ENCODE measurements at regions not wholly inside any gene's neighbourhood (a gene's known extent, or its start where the extent isn't known, plus 50 kb on each side); places are given as distances from the start of the nearest gene placed in this dataset.

DNA sequence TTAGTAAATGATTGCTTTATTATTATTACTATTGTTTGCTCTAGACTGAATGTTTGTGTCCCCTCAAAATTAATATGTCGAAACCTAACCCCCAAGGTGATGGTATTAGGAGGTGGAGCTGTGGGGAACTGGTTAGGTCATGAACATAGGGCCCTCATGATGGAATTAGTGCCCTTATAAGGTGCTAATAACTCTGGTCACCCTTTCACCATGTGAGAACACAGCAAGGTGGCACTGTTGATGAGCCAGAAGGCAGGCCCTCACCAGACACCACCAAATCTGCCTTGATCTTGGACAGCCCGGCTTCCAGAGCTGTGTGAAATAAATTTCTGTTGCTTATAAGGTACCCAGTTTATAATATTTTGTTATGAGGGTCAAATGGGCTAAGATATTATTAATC, 95.8 kb downstream of the BDNF start:
- no peak overlapping the region for H3K4me3 ChIP-seq (ENCODE audit: low read depth, low read length)
- TF ChIP-seq, protein P1, sequence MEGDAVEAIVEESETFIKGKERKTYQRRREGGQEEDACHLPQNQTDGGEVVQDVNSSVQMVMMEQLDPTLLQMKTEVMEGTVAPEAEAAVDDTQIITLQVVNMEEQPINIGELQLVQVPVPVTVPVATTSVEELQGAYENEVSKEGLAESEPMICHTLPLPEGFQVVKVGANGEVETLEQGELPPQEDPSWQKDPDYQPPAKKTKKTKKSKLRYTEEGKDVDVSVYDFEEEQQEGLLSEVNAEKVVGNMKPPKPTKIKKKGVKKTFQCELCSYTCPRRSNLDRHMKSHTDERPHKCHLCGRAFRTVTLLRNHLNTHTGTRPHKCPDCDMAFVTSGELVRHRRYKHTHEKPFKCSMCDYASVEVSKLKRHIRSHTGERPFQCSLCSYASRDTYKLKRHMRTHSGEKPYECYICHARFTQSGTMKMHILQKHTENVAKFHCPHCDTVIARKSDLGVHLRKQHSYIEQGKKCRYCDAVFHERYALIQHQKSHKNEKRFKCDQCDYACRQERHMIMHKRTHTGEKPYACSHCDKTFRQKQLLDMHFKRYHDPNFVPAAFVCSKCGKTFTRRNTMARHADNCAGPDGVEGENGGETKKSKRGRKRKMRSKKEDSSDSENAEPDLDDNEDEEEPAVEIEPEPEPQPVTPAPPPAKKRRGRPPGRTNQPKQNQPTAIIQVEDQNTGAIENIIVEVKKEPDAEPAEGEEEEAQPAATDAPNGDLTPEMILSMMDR (conservative IDR thresholded peaks at IDR 0.05; ENCODE audit: low read depth, low read length) = no peak
- no peak for DNase-seq (ENCODE audit: low read depth)

GRCh38 chr11:27603376-27603990, 96.8 kb downstream of the BDNF start:
- no peak for DNase-seq (ENCODE audit: low read depth)
- TF ChIP-seq, protein P1 (conservative IDR thresholded peaks at IDR 0.05; ENCODE audit: low read depth, low read length) = no peak
- H3K4me3 ChIP-seq (ENCODE audit: low read depth, low read length) = no peak overlapping the region

DNA sequence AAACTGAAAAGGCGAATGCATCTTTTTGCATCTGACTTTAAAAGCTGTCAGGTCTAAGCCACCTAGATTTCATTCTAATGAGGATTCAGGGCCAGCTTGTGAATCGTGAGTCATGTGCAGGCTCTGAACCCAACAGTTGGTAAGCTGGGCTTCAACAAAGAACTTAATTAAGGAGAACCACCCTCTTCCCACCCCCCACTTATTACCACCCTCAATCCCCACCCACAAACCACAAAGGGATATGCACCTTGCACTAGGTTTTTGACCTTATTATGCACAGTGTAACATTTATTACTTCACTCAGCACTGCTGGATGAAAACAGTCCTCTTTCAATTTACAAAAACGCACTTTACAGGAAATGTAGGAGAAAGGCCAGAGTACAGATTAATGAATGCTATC, 94.1 kb upstream of the LIN7C start:
- DNase-seq (ENCODE audit: low read depth) = peak; percentile 29
- H3K4me3 ChIP-seq (ENCODE audit: low read depth, low read length) = no peak overlapping the region
- TF ChIP-seq, protein P1 (conservative IDR thresholded peaks at IDR 0.05; ENCODE audit: low read depth, low read length) = no peak

GRCh38 chr11:27599217-27599616, 92.6 kb upstream of the LIN7C start:
- TF ChIP-seq, protein P1 (conservative IDR thresholded peaks at IDR 0.05; ENCODE audit: low read depth, low read length) = peak; percentile 10
- DNase-seq (ENCODE audit: low read depth) = no peak
- H3K4me3 ChIP-seq (ENCODE audit: low read depth, low read length) = no peak overlapping the region

DNA sequence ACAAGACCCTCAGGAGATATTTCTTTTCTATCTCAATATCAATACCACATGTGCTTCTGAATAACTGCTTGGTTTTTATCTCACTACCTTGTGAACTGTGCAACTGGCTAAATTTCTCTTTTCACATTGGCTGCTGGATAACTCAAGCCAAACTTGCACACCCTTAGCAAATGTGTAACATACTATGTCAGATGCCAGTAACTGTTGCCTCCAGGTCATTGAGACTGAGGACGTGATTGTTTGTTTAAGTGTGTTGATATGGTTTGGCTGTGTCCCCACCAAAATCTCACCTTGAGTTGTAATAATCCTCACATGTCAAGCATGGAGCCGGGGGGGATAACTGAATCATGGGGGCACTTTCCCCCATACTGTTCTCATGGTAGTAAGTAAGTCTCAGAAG, 90.2 kb upstream of the LIN7C start:
- no peak for DNase-seq (ENCODE audit: low read depth)
- TF ChIP-seq, protein P1 (conservative IDR thresholded peaks at IDR 0.05; ENCODE audit: low read depth, low read length) = no peak
- H3K4me3 ChIP-seq (ENCODE audit: low read depth, low read length) = no peak overlapping the region

- TF ChIP-seq, protein P1 (conservative IDR thresholded peaks at IDR 0.05; ENCODE audit: low read depth, low read length) = no peak
- no peak for DNase-seq (ENCODE audit: low read depth)
- no peak overlapping the region for H3K4me3 ChIP-seq (ENCODE audit: low read depth, low read length)
Measured at GRCh38 chr11:27596388-27596787, 89.8 kb upstream of the LIN7C start.

GRCh38 chr11:27592098-27592780, 85.7 kb upstream of the LIN7C start:
- no peak for DNase-seq (ENCODE audit: low read depth)
- TF ChIP-seq, protein P1 (conservative IDR thresholded peaks at IDR 0.05; ENCODE audit: low read depth, low read length) = no peak
- H3K4me3 ChIP-seq (ENCODE audit: low read depth, low read length) = no peak overlapping the region

Data from epithelial cell of proximal tubule (primary cell).